GM19372 (cell line): ENCODE measurements at regions not wholly inside any gene's neighbourhood (a gene's known extent, or its start where the extent isn't known, plus 50 kb on each side); places are given as distances from the start of the nearest gene placed in this dataset.

Experiments used
- ATAC-seq: cut with Tn5 transposase; IDR thresholded peaks from one replicate; pipeline ENCODE4 v1.9.1; 2021; ENCODE audit warnings: mild to moderate bottlenecking, low read depth, moderate library complexity; ENCODE audit not compliant: unreplicated experiment

DNA sequence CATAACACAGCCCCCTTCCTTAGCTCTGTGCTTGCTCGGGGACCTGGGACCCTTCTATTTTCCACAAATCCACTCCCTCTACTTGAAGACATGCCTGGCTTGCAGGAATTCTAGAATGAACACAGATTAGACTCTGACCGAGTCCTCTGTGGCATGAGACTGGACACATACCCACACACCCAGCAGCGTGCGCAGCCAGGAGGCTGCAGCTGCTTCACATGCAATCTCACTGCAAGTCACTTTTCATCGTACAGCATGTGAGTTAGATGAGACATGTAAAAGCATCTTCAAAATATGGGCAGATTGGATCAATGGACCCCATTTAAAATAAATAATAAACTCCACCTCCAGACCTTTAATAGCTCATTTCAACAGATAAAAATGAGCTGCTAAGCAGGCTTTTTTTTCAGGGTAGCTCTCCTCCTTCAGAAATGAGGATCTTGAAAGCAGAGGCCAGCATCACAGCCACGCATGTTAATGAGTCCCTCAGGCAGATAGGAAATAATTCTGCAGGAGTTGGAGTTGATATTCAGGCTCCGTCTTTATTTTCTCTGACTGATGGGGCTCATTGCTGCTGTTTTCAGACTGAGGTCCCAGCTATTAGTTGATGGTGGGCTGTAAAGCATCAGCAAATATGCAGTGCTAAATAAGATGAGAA, 215.1 kb upstream of the GGTLC1 start:
- no peak for ATAC-seq

DNA sequence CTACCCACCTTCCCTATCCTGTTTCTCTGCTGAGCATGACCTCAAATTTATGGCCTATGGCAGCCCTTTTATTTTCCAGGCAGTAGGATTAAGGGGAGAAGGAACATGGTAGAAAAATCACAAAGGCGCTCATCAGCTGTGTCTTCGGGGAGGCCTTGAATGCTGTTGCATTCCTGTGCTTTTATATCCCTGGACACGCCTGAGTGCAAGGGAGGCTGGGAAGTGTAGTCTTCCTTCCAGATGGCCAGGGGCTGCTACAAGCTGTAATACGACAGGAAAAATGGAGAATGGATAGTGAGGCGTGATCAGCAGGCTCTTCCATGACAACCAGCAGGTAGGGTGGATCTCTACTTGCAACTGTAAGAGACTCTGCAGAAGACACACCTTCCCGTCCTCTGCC, 210.9 kb upstream of the GGTLC1 start:
- no peak for ATAC-seq

DNA sequence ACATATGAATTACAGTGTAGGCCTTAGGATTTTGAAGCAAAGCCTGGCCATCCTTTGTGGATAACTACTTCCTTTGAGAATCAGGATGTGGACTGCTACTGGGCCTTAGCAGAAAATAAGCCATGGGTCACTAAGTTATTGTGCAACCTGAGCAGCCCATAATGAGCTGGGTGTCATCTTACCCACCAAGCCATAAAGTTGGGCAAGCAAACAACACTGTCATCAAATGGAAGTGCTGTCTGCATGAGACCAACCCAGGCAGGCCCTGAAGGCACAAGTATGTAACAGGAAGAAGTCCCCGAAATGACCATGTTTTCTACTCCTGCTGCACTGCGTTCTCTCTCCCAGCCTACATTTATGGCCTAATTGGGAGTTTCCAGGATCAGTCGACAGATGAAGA, 205.6 kb upstream of the GGTLC1 start:
- ATAC-seq: no peak

DNA sequence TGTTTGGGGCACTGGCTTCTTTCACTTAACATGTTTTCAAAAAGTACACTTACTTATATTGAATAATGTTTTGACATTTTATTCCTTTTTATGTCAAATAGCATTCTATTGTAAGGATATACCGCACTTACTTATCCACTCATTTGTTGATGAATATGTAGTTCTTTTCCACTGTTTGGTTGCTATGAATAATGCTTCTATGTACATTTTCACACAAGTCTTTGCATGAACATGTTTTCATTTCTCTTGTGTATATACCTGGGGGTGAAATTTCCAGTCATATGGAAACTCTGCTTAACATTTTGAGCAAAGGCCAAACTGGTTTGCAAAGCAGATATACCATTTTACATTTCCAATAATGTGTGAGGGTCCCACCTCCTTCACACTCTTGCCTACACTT, 202.3 kb upstream of the GGTLC1 start:
- no peak for ATAC-seq

DNA sequence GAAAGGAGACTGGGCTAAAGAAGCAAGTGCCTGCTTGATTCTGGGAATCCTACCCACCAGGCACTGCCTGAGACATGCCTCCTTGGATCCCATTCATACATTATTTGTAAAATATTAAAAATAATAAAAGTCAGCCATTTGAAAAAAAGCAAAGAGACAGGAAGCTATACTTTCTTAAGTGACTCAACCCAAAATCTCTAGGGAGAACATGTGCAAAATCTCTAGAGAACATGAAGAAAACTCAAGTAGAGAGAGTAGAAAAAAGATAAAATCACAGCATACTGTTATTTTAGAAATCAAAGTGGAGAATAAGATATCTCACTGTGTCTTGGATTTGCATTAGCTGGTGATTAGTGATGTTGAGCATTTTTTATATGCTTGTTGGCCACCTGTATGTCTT, 197.2 kb upstream of the GGTLC1 start:
- no peak for ATAC-seq

DNA sequence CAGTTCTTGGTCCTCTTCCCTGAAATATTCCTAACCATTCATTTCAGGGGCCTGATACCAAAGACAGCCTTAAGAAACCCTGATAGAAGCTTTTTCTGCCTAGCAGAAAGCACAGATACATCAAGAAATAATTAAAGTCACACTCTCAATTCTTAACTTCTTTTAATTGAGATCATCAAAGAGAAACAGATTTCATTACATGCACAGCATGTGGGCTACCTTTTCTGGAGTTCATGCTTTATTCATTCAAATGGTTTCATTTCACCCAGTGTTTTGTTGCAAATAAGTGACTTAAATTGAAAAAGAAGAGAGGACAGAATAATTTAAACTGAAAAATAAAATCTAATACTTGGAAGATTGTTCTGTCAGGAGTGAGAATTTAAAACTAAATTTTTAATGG, 192.6 kb upstream of the GGTLC1 start:
- ATAC-seq: no peak

DNA sequence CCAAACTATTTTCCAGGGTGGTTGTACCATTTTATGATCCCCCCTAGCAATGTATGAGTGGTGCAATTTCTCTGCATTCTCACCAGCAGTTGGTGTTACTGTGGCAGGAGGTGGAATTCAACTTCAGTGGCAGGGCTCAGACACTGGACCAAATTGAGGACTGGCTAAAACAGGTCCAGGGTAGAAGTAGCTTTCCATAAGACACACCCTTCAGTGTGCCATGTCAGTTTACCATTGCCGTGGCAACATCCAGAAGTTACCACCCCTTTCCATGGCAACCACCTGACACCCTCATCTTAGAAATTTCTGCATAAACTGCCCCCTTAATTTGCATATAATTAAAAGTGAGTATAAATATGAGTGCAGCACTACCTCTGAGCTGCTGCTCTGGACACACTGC, 180.7 kb upstream of the GGTLC1 start:
- ATAC-seq: no peak

DNA sequence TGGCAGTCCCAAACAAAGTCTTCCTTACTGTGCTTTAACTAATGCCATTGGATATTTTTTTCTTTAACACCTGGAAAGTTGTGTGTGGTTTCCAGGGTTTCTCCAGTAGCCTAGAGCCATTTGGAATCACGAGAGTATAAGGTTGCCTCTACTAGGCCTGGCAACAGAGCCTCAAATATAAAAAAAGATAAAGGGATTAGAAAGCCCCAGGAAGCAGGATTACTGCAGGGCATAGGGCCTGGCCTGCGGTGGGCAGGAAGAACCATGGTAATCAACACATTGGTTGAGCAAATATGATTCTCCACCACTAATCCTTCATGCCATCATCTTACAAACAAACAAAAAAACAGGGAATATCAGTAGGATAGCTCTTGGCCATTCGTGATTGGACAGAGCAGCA, 177.8 kb upstream of the GGTLC1 start:
- no peak for ATAC-seq

DNA sequence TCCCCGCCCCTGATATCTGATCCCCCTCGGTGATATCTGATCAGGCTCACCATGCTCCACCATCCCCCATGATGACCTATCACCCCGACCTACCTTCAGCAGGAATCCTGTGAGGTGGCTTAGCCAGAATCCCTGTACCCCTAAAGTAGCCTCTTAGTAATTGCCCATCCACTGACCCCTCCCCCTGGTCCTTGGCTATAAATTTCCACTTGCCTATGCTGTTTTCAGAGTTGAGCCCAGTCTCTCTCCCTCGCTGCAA, 177.5 kb upstream of the GGTLC1 start:
- ATAC-seq: no peak

DNA sequence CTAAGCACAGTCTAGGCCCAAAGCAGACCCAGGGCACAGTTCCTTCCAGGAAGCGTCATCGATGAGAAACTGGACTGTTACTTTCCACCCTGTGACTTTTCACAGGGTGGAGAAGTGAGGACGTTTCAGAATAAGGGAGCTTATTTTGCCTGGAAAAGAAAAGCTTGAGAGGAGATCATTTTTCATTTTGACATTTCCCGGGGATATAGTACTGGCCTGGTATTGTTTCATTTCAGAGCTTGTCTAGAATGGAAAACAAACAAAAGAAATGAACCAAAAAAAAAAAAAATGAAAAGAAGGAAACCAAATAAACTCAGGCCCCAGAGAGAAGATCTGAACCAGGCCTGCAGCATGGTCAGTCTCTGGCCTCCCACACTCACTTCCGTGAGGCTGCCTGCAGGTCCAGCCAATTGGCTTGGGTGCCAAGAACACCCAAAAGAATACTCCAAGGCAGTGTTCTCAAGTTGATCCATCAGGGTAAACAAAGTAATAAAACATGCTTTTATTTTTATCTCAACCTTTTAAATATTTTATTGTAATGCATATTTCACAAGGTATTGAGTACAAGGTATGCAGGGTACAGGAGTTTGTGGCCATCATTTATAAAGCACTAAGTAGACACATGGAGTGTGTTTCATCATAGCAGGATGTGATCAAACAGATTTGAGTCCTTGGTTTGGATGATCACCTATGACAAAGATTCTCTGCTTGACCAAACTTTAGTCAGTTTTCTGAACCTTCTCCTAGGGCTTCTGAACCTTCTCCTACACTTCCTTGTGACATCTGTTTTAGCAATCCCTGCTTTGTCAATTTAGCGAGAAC, 176.9 kb upstream of the GGTLC1 start:
- ATAC-seq: no peak

DNA sequence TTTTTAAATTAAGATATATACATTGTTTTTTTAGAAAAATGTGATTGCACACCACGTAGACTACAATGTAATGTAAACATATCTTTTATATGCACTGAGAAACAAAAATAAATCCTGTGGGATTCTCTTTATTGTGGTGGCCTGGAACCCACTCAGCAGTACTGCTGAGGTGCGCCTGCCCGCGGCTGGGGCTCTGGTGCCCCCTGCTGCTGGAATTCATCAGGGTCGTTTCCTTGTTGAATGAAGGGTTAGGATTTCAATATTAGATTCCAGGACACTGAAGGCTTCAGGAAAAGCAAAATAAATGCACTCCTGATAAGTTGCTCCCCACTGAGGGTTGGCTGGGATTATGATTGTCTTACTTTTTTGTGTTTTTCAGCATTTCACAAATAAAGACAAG, 175.8 kb upstream of the GGTLC1 start:
- ATAC-seq: no peak

DNA sequence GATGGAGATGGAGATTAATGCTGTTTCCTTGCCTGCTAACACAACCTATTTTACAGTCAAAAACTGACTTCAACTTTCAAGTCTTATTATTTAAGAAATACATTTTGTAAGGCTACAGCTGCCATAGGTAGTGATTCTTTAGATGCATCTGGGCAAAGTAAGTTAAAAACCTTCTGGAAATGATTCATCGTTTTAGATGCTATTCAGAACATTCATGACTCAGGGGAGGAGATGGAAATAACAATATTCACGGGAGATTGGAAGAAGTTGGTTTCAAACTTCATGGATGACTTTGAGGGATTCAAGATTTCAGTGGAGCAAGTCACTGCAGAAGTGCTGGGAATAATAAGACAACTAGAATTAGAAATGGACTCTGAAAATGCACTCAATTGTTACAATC, 174.9 kb upstream of the GGTLC1 start:
- no peak for ATAC-seq

DNA sequence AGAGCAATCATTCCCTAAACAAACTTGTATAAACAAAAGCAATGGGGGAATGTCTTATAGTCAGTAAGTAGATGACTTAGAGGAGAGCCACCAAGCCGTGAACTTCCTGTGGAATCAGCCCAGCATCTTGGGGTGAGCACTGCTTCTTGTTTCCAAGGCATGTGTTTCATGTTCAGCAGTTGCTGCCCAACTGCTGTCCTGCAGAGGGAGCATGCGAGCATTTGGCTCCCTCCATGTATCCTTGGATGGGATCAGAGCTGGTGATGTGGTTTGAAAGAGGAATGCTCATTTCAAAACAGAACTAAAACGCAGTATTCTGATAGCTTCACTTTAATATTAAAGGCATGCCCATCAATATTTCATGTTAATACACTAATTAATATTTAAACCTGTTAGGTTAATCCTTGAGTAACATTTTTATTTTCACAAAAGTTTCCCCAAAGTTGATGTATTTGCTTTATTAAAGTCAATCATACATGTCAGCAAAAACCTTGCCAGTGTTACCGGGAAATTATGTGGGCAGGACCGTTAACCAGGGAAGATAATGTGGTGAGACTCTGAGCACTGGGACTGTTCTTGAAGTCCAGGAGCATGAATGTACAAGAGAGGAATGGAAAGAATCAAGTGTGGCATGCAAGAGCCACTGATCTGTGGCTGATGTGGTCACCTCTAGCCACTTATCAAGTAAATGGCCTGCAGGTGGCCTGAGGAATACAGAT, 172.1 kb upstream of the GGTLC1 start:
- no peak for ATAC-seq

DNA sequence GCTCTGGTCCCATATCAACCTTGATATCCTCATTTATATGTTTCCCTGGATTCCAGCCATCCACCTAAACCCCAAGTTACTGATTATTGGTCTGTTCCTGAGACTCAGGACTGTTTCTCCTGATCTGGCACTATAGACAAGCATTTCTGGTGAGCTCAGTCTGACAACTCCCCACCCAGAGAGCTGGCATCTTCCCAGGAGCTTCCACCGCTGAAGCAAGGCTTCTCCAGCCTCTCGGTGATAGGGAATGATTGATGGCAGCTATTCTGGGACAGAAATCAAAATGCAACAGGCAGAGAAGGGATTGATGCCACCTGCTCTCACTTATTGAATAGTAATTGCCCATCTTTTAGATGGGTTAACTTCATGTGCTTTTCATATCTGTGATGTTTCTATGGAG, 169.7 kb upstream of the GGTLC1 start:
- no peak for ATAC-seq

DNA sequence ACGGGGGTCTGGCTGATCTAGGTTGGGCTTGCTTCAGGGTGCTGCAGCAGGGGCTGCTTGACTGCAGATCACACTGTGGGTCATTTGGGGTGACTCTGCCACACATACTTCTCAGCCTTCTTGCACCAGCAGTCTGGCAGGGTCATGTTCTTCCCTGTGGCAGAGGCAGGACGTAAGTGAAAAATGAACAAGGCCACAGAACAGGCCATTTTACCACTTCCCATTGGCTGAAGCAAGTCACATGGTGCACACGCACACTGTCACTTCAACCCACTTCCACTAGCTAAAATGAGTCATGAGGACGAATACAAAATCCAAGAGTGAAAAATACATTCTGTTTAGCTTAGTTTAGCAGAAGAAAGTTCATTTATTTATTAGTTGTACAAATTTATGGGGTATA, 168.6 kb upstream of the GGTLC1 start:
- no peak for ATAC-seq

DNA sequence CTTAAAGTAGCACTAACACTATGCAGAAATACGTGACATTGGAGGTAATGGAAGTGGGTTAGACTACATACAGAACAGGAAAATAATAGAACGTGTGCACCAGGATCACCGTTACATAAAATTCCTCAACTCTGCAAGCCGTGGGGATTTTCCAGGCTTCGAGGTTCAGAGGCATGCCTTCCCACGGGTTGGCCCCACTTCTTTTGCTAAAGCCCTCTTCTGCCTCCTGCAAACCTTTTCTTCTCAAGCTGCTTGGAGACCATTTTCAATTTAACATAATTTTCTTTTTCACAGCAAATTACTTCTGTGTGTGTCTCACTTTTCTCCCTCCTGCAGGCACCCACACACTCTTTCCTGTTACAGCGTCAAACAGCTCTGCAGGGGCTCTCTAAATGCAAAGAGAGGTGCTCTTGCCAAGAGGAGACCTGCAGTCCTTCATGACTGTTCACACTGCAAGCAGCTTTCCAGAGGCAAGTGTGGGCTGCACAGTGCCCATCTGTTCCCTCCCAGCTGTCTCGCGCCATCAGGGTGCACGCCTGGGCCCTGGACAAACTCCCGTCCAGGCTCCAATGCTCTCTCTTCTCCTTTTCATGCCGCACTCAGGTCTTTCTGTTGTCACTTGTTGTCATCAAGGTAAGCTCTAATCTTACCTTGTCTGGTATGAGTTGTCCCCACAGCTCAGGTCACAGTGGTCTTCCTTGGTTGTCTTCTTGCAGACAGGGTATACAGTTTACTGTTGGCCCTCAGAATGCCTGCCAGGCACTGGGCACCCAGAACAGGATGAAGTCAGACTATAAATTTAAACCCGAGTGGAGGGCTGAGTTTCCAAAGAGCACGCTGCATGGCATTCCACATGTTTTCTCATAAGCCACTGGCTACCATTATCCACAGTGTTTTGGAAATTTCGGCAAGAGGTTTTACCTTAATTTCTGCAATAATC, 164.8 kb upstream of the GGTLC1 start:
- no peak for ATAC-seq

DNA sequence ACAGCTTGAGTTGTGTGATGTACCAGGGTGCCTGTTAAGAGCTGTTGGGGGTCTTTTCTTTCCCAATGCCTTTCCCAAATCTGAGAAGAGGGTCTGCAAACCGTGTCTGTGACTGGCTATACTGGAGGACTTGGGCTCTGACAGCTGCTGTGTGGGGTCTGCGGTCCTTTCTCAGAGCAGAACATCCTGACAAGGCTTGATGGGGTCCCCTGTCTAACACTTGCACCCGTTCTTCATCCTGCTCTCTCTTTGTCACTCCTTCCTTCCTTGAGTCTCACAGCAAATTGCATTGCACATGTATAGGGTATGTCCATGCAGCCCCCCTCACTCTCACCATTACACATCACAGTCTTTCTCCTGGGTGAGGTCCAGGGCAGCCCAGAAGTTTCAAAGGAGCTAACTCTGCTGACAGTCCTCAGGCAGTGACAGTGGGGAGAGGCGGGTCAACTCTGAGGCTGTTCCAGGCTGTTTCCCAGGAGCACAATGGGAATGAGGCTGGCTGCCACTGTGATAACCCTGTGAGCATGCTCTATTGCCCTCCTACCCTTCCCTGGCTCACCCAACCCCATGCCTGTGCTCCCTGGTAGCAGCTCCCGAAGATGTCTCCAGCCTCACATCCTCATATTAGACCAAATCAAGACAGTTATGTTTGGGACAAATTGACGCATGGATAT, 163.2 kb upstream of the GGTLC1 start:
- no peak for ATAC-seq

DNA sequence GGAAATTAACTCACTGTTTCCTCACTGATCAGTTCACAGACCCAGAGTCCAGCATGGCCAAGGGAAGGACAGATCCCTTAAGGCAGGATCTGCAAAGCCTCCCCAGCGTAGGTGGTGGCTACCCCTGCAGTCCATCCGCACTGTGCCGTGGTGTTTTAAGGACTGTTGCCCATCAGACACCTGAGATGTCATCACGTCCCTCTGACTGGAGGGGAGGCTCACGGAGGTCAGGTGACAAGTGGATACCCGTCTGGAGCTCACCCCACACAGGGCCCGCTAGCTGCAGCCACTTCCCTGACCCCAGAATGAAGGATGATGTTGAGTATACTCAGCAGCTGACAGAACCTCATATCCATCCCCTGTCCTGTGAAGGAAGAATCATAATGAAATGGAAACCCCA, 161.8 kb upstream of the GGTLC1 start:
- no peak for ATAC-seq

DNA sequence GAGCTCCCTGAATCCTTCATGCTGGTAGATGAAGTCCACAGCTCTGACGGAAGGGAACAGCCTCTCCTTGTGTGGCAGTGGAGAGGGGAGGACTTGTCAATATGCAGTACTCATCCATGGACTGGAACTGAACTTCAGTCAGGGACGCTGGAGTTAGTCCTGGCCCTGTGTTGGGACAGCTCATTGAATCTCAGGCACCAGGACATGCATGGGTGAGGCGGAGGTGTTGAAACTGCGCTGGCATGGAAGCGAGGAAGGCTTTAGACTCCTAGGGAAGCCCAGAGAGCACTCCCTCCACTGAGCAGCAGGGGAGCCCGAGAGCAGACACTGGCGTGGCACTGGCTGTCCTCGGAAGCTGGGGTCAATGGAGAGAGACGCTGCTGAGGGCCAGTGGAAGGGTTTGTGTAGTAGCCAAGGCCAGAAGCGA, 161.3 kb upstream of the GGTLC1 start:
- ATAC-seq: no peak

DNA sequence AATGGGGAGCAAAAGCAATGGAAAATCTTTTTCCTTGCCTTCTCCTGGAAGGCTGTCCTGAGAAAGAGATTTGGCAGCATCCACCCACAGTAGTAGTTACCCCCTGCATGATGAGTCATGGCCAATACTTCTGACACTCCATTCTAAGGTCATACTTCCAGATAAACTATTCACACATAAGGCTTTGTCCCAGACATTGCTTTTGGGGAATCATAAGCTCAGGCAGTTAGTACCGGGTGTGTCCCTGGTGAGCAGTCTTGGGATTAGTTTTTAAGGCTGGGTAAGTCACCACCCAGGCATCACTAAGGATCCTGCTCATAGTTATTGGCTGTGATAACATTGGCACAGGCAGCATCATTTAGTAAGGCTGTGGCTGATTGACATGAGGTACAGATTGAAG, 160.6 kb upstream of the GGTLC1 start:
- no peak for ATAC-seq
